Activated T-helper 1 cell treated with anti-CD3 and anti-CD28 coated beads, Interleukin-2, amount 50 U/mL, for 16 hours (primary cell): ENCODE measurements at regions not wholly inside any gene's neighbourhood (a gene's known extent, or its start where the extent isn't known, plus 50 kb on each side); places are given as distances from the start of the nearest gene placed in this dataset.
"Not testable (repeated sequence)": the region's sequence is repeated elsewhere in the genome, so short reads cannot be mapped to it uniquely, and the experiment has no call there.

Source experiments
- DNase-seq, 2 donors: peaks; one replicate each; pipeline ENCODE4 v3.0.0-alpha.2; 2020; ENCODE audit warnings: low read depth in 1 of 2, low spot score in 1 of 2

DNA sequence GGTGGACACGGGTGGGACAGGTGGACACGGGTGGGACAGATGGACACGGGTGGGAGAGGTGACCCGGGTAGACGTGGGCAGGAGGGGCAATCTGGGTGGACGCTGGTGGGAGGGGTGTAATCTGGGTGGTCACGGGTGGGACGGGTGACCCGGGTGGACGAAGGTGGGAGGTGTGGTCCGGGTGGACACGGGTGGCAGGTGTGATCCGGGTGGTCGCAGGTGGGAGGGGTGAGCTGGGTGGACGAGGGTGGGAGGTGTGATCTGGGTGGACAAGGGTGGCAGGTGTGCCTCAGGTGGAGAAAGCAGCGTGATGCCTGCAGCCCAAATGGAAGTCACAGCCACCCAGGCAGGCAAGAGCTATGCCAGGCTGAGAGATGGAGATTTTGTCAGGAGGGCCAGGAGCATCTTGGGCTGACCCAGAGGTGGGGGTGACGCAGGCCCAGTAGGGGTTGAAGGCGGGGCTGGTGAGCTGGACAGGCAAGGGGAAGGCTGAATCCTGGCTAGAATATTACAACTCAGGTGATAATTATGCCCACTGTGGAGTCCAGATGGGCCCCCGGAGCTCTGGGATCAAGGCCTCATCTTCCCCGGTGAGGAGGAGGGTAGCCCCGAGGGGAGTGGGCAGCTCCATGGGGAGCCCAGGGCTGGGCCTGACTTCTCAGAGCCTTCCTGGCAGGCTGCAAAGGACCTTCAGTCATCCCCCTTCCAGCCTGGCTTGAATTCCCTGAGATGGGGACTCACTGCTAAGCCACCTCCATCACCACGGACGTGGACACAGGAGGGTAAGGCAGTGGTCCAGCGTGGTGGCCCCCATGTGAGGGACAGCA lies 100.0 kb downstream of the ADRA2C start:
- DNase-seq = no peak

DNA sequence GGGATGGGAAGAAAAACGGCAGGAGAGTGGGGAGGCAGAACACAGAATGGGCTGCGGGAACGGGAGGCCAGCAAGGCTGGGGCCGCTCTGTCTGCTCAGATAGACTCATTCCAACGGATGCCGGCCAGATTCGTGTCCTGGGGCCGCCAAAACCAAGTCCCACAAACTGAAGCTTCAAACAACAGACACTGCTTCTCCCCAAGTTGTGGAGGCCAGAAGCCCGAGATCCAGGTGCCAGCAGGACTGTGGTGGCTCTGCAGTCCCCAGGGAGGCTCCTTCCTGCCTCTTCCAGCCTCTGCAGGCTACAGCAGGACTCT lies 100.6 kb downstream of the ADRA2C start:
- no peak for DNase-seq

DNA sequence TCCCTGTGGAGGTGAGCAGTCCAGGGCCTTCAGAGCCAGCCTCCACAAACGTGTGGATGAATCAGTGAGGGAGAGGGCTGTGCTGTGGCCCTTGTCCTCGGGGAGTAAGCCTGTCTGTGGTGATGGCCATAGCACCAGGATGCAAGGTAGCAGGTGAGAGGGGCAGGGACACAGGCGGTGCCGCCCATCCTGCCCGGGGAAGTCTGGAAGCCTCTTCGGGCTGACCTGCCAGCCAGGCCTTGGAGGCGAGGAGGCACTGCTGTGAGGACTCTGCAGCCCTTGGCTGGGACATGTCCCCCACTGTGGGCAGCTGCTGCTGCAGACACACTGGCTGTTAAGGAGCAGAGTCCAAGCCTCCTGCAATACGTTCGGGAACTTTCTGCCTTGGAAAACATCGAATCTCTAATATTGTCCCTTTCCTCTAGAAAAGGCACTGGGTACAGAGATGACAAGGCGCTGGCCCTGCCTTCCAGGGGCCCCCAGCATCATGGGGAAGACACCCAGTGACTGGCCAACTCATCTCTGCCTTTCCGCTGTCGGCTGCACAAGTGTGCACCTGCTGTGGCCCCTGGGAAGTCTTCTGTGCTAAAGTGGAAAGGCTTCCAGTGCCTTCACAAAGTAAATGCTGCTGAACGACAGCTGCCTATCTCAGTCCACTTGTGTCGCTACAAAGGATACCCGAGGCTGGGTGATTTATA lies 101.4 kb downstream of the ADRA2C start:
- no peak for DNase-seq

DNA sequence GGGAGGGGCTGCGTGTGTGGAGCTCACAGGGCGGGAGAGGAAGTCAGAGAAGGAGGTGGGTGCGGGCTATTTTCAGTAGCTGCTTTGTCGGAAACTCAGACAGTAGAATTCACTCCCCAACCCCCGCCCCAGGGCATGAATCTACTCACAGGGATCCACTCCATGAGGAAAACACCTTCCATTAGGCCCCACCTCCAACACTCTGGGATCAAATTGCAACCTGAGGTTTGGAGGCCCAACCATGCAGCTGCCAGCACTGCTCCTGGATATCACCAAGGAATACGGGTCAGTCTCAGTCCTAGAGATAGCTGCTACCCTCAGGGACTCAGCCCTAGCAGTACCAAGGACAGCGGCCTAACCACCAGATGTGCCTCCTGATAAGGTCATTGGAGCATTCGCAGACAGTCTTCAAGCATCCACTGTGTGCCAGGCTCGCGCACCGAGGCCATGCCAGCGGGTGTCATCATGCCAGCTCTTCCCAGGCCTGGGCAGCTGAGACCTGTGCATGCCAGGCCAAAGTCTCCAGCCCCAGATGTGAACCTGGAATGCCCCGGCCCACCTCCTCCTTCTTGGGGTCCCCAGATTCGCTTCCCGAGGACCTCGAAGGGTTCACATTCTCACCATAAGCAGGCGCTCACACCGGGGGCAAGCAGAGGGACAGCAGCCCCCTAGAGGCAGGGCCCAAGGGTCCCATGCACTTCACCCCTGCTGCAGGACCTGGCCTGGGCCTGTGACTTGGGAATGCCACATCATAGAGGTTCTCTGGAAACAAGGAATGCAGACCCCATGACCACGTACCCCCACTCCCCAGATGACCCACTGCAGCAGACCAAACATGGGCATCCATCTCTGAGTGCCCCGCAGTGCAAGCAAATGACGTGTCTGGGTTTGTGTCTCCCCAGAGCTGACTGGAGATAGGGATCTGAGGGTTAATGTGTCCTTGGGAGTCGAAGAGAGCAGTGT lies 102.3 kb downstream of the ADRA2C start:
- DNase-seq = no peak

DNA sequence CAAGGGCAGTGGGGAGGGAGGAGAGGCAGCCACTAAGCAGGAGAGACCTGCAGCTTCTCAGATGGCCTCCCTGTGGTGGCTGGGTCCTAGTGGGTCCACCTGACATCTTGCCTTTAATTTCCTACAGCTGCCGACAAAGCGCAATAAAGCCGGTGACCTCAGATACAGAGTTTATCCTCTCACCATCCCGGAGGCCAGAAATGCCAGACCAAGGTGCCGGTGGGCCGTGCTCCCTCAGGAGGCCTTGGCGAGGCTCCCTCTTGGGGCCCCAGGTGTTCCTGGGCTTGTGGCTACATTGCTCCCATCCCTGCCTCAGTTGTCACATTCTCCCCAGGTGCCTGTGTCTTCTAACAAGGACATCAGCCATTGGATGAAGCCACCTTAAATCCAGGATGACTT lies 103.0 kb downstream of the ADRA2C start:
- DNase-seq = no peak

DNA sequence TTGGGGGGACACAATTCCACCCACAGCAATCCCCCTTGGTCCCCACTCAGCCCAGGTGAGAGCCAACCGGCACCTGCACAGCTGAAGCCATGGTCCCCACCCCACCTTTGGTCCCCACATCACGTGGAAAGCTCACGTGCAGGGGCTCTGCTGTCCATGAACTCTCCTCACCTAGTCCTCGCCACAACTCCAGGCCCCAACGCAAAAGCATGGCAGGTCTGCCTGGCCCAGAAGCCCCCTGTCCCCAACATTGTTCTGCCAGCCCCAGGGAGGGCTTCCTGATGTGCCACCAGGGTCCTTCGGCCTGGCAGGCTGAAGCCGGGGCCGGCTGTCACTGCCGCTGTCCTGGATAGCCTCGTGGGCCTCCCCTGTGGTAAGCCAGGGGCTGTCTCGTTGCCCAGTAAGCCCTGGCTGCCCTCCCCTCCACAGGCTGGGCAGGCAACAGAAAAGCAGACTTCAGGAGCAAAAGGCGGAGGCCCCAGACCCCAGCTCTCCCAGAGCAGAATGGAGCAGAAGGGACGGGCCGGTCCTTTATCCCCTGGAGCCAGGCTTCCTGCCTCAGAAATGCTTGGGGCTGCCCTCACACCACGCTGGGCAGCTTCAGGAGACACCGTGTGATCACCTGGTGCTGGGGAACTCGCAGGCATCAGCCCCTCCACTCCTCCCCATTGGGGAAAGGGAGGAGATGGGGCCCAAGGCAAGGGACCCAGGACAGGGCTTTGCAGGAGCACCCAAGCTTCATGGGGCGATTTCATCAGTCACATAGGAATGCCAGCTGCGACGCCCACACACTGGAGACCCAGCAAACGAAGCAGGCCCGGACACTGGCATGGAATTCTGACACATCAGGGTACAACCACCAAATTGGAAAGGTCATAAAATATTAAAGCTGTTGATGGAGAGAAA lies 103.7 kb downstream of the ADRA2C start:
- no peak for DNase-seq

DNA sequence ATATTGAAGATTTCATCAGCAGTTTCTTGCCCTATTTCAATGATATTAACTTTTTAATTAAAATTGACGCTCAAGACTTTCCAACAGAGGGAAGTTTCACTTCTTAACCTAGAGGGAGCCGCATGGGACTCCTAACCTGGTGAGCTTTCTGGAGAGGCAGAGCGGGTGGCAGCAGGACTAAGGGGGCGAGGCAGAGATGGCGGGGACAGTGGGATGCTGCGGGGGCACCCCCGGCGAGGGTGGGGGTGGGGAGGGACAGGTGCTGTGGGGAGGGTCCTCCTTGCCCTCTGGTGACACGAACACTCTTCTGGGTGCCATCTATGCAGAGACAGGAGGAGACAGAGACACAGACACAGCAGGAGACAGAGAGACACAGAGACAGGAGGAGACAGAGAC lies 104.4 kb downstream of the ADRA2C start:
- no peak for DNase-seq

DNA sequence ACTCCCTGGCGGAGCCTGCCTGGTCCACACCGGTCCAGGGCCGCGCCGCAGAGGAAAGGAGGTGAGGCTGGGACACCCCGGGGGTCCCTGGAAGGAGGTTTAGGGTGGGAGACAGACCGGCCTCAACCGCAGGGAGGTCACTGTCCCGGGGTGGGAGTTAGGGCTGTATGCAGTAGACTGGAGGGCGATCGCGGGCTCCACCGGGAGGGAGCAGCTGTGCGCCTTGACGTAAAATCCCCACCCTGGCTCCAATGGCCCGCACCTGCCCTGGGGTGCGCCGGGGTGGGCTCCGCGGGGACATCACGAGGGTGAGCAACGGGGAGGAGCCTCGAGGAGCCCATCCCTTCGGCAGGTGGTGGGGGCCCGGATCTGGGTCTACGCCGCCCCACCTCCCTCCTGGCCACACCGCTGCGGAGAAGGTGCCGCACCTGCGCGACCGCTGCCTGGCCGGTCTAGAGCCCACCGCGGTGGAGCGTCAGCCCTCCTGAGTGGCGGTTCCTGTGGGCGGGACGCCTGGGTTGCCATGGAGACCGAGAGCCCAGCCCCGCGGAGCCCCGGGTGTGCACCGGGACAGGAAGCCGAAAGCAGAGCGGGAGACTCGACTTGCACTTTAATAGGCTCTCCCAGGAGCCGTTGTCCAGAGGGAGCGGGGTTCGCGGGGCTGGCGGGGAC lies 105.1 kb downstream of the ADRA2C start:
- DNase-seq = no peak

DNA sequence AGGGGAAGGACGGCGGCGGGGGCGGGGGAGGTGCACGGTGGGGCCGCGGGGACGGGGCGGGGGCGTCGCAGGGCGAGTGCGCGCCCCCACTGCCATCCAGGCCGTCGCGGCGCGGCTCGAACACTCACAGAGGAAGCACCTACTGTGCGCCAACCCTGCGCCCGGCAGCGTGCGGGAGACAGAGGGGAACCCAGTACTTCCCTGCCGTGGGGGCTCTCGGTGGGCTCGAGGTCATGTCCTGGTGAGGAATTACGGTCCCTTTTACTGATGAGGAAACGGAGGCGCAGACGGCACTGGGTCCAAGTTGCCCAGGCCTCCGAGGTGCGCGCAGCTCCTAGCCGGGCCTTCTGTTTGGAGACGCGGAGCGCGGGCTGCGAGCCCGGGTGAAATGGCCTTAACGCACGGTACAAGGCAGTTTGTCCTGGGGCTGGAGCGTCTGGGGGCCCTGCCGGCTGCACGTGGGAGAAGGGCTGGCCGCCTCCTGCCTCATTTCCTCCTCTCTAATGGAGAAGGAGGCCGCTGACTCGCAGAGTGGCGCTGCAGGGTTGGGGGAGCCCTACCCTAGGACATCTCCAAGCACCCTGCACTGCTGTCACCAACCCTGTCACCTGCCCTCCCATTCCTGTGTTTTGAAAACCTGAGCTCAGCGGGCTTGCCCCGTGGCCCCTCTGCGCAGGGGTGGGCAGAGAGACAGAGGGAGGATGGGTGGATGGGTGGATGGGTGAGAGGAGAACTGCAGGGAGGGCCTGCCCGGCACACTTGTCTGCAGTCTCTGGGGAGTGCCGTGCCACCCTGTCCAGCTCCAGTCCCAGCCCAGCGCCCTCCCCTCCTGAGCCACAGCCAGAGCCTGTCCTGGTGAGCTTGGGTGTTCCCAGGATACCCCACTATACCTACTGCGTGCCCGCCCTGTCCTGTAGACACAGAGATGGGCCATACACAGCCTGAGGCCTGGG lies 106.0 kb downstream of the ADRA2C start:
- no peak for DNase-seq

DNA sequence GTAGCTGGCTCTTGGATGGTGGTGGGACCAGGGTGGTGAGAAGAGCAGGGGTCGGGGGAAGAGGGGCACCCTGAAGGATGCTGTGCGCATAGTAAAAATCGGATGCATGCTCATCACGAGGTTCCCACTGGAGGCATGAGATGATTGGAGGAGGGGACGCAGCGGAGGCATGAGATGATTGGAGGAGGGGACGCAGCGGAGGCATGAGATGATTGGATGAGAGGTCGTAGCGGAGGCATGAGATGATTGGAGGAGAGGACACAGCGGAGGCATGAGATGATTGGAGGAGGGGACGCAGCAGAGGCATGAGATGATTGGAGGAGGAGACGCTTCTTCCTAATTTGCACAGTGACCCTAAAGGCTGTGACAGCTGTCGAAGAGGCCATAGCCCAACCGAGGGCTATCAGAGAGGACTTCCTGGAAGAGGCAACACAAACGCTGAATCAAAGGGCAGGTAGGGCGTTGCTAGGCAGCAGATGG lies 106.7 kb downstream of the ADRA2C start:
- DNase-seq = no peak

DNA sequence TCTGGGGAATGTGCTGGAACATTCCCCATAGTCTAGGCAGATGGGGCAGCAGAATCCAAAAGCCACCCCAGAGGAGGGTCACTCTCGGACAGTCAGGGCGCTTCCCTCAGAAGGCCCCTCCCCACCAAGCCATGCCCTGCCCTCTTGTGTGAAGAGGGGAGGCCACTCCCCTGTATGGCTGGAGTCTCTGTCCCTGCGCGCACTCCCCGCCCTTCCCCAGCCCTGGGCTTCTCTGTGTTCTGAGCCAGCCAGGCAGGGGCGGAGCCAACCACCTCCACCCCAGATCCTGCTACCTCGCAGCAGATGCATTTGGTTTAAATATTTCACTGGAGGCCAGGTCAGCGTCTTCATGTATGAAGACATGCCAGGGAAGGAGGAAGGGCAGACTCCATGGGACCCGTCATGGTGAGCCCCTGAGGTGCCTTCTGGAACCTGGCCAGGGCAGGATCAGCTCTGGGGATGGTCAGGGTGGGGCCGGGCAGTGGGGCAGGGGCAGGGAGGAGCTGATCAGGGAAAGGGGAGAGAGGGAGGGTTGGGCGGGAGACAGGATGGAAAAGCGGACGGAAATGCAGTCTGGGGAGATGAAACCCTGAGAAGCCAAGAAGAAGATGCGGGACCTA lies 107.3 kb downstream of the ADRA2C start:
- no peak for DNase-seq

DNA sequence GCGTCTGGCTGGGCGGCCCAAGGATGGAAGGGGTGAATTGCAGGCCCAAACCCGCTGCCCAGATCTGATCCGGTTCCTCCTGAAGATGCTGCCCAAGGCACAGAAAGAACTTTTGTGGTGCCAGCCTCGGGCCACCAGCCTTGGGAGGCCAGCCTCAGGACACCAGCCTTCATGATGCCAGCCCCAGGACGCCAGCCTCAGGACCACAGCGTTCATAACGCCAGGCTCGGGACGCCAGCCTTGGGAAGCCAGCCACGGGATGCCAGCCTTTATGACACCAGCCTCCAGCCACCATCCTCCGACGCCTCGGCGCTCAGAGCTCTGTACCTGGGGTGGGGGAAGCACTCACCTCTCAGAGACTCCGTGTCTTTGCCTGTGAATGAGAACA lies 107.8 kb downstream of the ADRA2C start:
- no peak for DNase-seq

DNA sequence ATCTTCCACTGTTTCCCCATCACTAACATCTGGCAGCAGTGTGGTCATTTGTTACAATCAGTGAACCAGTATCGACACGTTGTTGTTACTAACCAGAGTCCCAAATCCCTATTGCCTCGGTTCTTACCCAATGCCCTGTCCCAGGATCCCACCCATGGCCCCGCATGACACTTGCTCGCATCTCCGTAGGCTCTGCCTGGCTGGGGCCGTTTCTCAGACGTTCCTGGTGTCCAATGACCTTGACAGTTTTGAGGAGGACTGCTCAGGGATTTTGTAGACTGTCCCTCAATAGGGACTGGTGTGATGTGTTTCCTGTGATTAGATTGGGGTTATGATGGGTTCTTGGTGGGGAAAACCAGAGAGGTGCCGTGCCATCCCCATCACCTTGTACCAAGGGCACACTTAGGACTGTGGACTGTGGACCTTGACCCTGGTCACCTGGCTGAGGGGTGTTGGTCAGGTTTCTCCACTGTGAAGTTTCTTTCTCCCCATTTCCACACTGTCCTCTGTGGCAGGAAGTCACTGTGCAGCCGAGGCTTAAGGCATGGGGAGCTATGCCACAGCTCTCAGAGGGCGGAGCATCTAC lies 108.4 kb downstream of the ADRA2C start:
- no peak for DNase-seq

DNA sequence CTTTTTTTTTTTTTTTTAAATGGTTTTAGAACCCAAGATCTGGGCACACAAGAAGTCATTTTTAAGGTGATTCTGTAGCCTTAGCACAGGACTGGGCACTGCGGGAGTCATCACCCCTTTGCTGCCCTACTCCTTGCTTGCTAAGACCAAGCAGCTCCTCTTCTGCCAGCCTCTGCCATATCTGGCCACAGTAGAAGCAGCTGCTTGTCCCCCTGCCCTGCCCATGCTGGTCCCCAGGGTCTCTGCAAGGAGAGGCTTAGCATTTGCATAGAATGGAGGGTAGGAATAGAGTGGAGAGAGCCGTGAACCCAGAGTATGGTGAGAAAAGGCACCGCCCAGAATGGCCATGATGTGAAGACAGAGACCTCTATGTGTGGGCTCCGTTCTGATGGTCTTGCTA lies 109.3 kb downstream of the ADRA2C start:
- DNase-seq = no peak

DNA sequence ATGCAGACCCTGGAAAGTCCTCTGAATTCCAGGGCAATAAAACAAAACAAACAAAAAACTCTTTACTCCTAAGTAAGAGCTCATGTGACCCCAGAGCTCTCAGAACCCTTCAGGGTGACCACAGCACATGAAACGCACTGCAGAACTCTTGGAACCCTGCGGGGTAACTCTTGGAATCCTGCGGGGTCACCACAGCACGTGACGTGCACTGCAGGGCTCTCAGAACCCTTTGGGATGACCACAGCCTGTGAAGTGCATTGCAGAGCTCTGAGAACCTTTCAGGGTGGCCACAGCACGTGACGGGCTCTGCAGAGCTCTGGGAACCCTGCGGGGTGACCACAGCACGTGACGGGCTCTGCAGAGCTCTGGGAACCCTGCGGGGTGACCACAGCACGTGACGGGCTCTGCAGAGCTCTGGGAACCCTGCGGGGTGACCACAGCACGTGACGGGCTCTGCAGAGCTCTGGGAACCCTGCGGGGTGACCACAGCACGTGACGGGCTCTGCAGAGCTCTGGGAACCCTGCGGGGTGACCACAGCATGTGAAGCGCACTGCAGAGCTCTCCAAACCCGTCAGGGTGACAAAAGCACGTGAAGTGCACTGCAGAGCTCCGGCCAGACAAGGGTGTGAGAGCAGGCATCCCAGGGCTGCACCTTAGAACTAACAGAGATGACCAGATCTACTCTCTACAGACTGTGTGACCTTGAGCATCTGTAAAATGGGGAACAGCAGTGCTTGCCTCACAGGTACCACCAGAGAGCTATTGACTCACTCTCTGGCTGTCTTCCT lies 110.1 kb downstream of the ADRA2C start:
- DNase-seq = not testable (repeated sequence)

DNA sequence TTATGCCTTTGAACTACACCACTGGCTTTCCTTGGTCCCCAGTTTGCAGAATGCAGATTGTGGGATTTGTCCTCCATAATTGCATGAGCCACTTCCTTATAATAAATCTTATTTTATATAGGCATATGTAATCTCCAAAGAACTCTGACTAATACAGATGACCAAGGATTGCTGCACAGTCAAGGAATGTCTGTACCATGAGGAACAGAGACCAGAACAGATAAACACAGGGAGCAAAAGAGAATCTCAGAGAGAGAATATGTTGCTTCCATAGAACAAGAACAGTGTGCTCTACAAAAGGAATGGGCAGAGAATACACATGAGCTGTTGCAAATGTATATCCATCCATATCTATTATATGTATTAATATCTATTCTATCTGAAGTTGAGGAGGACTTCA lies 111.1 kb downstream of the ADRA2C start:
- no peak for DNase-seq

DNA sequence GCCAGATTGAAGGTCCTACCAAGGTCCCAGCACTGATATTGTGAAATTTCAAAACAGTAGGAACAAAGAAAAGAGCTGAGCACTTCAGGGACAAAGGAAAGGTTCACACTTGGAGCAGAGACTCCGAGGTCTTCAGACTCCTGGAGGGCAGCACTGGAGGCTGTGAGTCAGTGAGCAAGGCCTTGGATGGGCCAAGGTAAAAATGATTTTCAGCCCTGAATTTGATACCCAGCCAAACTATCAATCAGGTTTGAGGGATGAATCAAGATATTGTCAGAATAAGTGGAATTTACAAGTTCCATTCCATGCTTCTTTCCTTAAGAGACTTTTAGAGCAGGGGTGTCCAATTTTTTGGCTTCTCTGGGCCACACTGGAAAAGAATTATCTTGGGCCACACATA lies 111.7 kb downstream of the ADRA2C start:
- DNase-seq = no peak
